ENCODE measurements at regions not wholly inside any gene's neighbourhood (a gene's known extent, or its start where the extent isn't known, plus 50 kb on each side); places are given as distances from the start of the nearest gene placed in this dataset.

DNA sequence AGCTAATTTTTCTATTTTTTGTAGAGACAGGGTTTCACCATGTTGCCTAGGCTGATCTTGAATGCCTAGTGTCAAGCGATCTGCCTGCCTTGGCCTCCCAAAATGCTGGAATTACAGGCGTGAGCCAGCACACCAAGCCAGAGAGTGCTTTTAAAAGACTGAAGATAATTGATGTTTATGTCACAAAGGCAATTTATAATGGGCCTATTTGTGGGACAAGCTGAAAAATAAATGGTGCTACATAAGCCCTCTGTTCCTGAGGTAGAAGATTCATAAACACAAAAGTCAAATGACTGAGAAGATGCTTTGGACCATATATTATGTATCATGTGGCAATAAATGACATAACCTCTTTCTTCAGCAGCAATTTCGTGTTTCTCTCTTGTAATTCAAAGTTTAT is 329.6 kb downstream of the GABRB2 start:
- H3K27ac ChIP-seq (ENCODE audit: low read length) = no peak overlapping the region

DNA sequence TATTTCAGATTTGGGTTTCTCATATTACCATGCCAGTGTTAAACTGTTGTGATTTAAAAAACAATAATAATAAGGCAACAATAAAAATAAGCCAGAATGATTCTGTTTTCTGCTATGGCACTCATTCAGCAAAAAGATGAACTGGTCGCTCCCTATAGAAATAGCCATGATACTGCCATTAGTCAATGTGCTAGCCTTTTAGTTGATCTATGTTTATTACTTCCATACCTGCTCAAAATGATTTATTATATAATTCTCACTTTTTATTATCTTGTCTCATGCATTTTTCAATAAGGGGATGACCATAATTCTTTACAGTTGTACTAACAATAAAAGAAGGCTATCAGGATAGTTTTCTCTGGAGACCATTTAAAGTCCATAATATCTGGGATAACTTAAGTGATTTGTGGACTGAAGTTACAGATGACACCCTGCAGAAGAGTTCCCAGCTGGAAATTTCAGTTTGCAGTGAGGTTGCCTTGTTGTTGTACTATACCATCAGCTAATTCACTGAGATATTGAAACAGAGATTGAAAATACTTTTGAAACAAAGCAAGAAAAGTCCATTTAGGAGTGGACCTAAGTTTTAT is 334.3 kb downstream of the GABRB2 start:
- TF ChIP-seq EZH2 (IDR thresholded peaks at IDR 0.05; ENCODE audit: borderline replicate concordance, low read depth, low read length, severe bottlenecking) = no peak
- TF ChIP-seq, protein P1, sequence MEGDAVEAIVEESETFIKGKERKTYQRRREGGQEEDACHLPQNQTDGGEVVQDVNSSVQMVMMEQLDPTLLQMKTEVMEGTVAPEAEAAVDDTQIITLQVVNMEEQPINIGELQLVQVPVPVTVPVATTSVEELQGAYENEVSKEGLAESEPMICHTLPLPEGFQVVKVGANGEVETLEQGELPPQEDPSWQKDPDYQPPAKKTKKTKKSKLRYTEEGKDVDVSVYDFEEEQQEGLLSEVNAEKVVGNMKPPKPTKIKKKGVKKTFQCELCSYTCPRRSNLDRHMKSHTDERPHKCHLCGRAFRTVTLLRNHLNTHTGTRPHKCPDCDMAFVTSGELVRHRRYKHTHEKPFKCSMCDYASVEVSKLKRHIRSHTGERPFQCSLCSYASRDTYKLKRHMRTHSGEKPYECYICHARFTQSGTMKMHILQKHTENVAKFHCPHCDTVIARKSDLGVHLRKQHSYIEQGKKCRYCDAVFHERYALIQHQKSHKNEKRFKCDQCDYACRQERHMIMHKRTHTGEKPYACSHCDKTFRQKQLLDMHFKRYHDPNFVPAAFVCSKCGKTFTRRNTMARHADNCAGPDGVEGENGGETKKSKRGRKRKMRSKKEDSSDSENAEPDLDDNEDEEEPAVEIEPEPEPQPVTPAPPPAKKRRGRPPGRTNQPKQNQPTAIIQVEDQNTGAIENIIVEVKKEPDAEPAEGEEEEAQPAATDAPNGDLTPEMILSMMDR (IDR thresholded peaks at IDR 0.05; ENCODE audit: borderline replicate concordance, extremely low read depth, low read length, poor library complexity, severe bottlenecking) = no peak
- H3K4me1 ChIP-seq (ENCODE audit: insufficient read depth, low read length) = no peaks in the 10 kb centered on the region
- H4K20me1 ChIP-seq (ENCODE audit: insufficient read depth, low read length) = no peaks in the 10 kb centered on the region
- no peaks in the 10 kb centered on the region for H3K36me3 ChIP-seq (ENCODE audit: insufficient read depth, low read length)
- no peaks in the 10 kb centered on the region for H3K27me3 ChIP-seq (ENCODE audit: insufficient read depth, low read length, poor library complexity)
- H3K79me2 ChIP-seq (ENCODE audit: insufficient read depth, low read length) = no peaks in the 10 kb centered on the region
- H3K4me2 ChIP-seq (ENCODE audit: insufficient read depth, low read length) = no peak overlapping the region
- H3K27ac ChIP-seq (ENCODE audit: low read length) = no peak overlapping the region
- H3K9me3 ChIP-seq (ENCODE audit: insufficient read depth, low read length, severe bottlenecking) = no peaks in the 10 kb centered on the region
- H2AFZ ChIP-seq (ENCODE audit: low read depth, low read length) = no peak overlapping the region
- no peak overlapping the region for H3K4me3 ChIP-seq (ENCODE audit: low read depth in 1 of 2, low read length in 2 of 2)
- H3K9ac ChIP-seq (ENCODE audit: low read depth, low read length) = no peak overlapping the region
- no peak for ATAC-seq (ENCODE audit: insufficient read depth, low read depth)
- DNase-seq = no peak

More for the DNA sequence above, 329.6 kb downstream of the GABRB2 start:
- H3K9me3 ChIP-seq (ENCODE audit: insufficient read depth, low read length, severe bottlenecking) = no peaks in the 10 kb centered on the region
- DNase-seq (no peak), ATAC-seq (ENCODE audit: insufficient read depth, low read depth) (no peak)
- no peak overlapping the region for H3K9ac ChIP-seq (ENCODE audit: low read depth, low read length)
- H3K79me2 ChIP-seq (ENCODE audit: insufficient read depth, low read length) = no peaks in the 10 kb centered on the region
- TF ChIP-seq EZH2 (IDR thresholded peaks at IDR 0.05; ENCODE audit: borderline replicate concordance, low read depth, low read length, severe bottlenecking) = no peak
- H3K36me3 ChIP-seq (ENCODE audit: insufficient read depth, low read length) = no peaks in the 10 kb centered on the region
- H3K4me1 ChIP-seq (ENCODE audit: insufficient read depth, low read length) = no peaks in the 10 kb centered on the region
- no peak overlapping the region for H3K4me3 ChIP-seq (ENCODE audit: low read depth in 1 of 2, low read length in 2 of 2)
- H3K27me3 ChIP-seq (ENCODE audit: insufficient read depth, low read length, poor library complexity) = no peaks in the 10 kb centered on the region
- H2AFZ ChIP-seq (ENCODE audit: low read depth, low read length) = no peak overlapping the region
- H4K20me1 ChIP-seq (ENCODE audit: insufficient read depth, low read length) = no peaks in the 10 kb centered on the region
- H3K4me2 ChIP-seq (ENCODE audit: insufficient read depth, low read length) = no peak overlapping the region

DNA sequence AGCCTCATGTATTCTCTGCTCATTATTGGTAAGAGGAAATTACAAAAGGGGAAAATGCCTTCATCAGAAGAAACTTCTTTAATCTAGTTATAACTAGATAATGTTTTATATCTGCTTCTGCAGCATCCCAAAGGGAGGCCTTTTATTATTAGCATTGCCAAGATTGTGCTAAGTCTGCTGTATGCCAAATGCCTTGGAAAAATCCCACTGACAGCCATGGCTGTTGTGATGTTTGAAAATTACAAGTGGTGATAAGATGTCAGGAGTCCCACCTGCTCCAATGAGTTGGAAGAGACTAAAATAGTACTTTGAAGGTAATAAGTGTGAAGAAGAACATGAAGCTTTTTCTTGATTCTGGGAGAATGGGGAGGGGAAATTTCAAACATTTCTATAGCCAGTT is 345.0 kb downstream of the GABRB2 start:
- no peak overlapping the region for H3K9ac ChIP-seq (ENCODE audit: low read depth, low read length)
- no peak overlapping the region for H3K4me3 ChIP-seq (ENCODE audit: low read depth in 1 of 2, low read length in 2 of 2)
- TF ChIP-seq, protein P1 (IDR thresholded peaks at IDR 0.05; ENCODE audit: borderline replicate concordance, extremely low read depth, low read length, poor library complexity, severe bottlenecking) = no peak
- TF ChIP-seq EZH2 (IDR thresholded peaks at IDR 0.05; ENCODE audit: borderline replicate concordance, low read depth, low read length, severe bottlenecking) = no peak
- H2AFZ ChIP-seq (ENCODE audit: low read depth, low read length) = no peak overlapping the region
- H3K9me3 ChIP-seq (ENCODE audit: insufficient read depth, low read length, severe bottlenecking) = no peaks in the 10 kb centered on the region
- no peaks in the 10 kb centered on the region for H3K36me3 ChIP-seq (ENCODE audit: insufficient read depth, low read length)
- H3K4me2 ChIP-seq (ENCODE audit: insufficient read depth, low read length) = no peak overlapping the region
- no peak overlapping the region for H3K27ac ChIP-seq (ENCODE audit: low read length)
- no peaks in the 10 kb centered on the region for H3K27me3 ChIP-seq (ENCODE audit: insufficient read depth, low read length, poor library complexity)
- DNase-seq (no peak), ATAC-seq (ENCODE audit: insufficient read depth, low read depth) (no peak)
- H4K20me1 ChIP-seq (ENCODE audit: insufficient read depth, low read length) = no peaks in the 10 kb centered on the region
- no peaks in the 10 kb centered on the region for H3K4me1 ChIP-seq (ENCODE audit: insufficient read depth, low read length)
- no peaks in the 10 kb centered on the region for H3K79me2 ChIP-seq (ENCODE audit: insufficient read depth, low read length)

DNA sequence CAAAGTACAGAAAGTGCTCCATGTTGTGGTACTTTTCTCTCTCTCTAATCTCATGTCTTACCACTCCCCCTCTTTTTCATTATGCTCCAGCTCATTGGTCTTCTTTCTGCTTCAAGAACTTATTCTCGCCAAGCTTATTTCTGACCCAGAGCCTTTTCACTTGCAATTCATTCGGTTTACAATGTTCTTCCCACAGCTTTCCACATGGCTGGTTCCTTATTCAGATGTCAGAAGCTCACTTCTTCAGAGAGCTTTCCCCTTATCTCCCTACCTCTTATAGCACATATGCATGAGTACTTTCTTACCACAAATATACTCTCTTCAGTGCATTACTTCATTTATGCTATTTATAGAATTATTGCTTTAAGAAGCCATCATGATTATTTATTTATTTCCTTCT is 338.8 kb upstream of the ATP10B start:
- Histone ChIP-seq H3K4me2 (ENCODE audit: insufficient read depth, low read length) (no peak overlapping the region), H3K4me1 (ENCODE audit: insufficient read depth, low read length) (no peaks in the 10 kb centered on the region), H2AFZ (ENCODE audit: low read depth, low read length) (no peak overlapping the region), H4K20me1 (ENCODE audit: insufficient read depth, low read length) (no peaks in the 10 kb centered on the region), H3K79me2 (ENCODE audit: insufficient read depth, low read length) (no peaks in the 10 kb centered on the region), H3K9ac (ENCODE audit: low read depth, low read length) (no peak overlapping the region), H3K27ac (ENCODE audit: low read length) (no peak overlapping the region), H3K4me3 (ENCODE audit: low read depth in 1 of 2, low read length in 2 of 2) (no peak overlapping the region), H3K9me3 (ENCODE audit: insufficient read depth, low read length, severe bottlenecking) (no peaks in the 10 kb centered on the region), H3K27me3 (ENCODE audit: insufficient read depth, low read length, poor library complexity) (no peaks in the 10 kb centered on the region), H3K36me3 (ENCODE audit: insufficient read depth, low read length) (no peaks in the 10 kb centered on the region)
- TF ChIP-seq EZH2 (IDR thresholded peaks at IDR 0.05; ENCODE audit: borderline replicate concordance, low read depth, low read length, severe bottlenecking) = no peak
- TF ChIP-seq, protein P1 (IDR thresholded peaks at IDR 0.05; ENCODE audit: borderline replicate concordance, extremely low read depth, low read length, poor library complexity, severe bottlenecking) = no peak
- ATAC-seq (ENCODE audit: insufficient read depth, low read depth) (no peak), DNase-seq (no peak)

Data from DND-41 (cell line).